Testis (tissue), 2 donors: ENCODE measurements at regions not wholly inside any gene's neighbourhood (a gene's known extent, or its start where the extent isn't known, plus 50 kb on each side); places are given as distances from the start of the nearest gene placed in this dataset.

ENCODE experiments used
- DNase-seq: peaks from one replicate; pipeline ENCODE4 v3.0.0-alpha.2; 2019
- H3K27ac ChIP-seq, 2 donors: fragments of 200-600 bp; sonication (generic); one replicate each; pipeline ENCODE4 v1.5.1; 2019
- H3K27me3 ChIP-seq: fragments of 200-600 bp; sonication (generic); one replicate; pipeline ENCODE4 v1.5.1; 2019
- H3K36me3 ChIP-seq: fragments of 200-600 bp; sonication (generic); one replicate; pipeline ENCODE4 v1.5.1; 2017; ENCODE audit warnings: low read depth; ENCODE audit errors: missing control alignments
- H3K4me1 ChIP-seq: fragments of 200-600 bp; sonication (generic); one replicate; pipeline ENCODE4 v1.5.1; 2019
- H3K4me3 ChIP-seq, 2 donors: fragments of 200-600 bp; sonication (generic); one replicate each; pipeline ENCODE4 v1.5.1; 2017 to 2019
- H3K9me3 ChIP-seq: fragments of 200-600 bp; sonication (generic); one replicate; pipeline ENCODE4 v1.5.1; 2017
- POLR2A ChIP-seq: fragments of 450-650 bp; IDR thresholded peaks from one replicate; pipeline ENCODE4 v1.6.1; 2017; ENCODE audit warnings: antibody characterized with exemption, mild to moderate bottlenecking, moderate library complexity
- WGBS, 2 donors: methylation state at CpG; one replicate each; pipeline ENCODE4 v1.1.5; 2018; 5-methylcytosine and 5-hydroxymethylcytosine counted together
- intact Hi-C: fragments of 100-400 bp; cut with DNase I; formaldehyde crosslinking; loops from one replicate; pipeline ENCODE4 v1.15.1; 2023; ENCODE audit warnings: low total_unique reads
- TF ChIP-seq, protein P1 (sequence below), 3 experiments: fragments of 450-650 bp in 2 of 3; fragments of 200-600 bp in 1 of 3; sonication (generic) in 1 of 3; IDR thresholded peaks; one replicate each; pipeline ENCODE4 v1.5.1; 2016 to 2019; ENCODE audit warnings: antibody characterized with exemption in 3 of 3, mild to moderate bottlenecking in 2 of 3, moderate library complexity in 1 of 3

DNA sequence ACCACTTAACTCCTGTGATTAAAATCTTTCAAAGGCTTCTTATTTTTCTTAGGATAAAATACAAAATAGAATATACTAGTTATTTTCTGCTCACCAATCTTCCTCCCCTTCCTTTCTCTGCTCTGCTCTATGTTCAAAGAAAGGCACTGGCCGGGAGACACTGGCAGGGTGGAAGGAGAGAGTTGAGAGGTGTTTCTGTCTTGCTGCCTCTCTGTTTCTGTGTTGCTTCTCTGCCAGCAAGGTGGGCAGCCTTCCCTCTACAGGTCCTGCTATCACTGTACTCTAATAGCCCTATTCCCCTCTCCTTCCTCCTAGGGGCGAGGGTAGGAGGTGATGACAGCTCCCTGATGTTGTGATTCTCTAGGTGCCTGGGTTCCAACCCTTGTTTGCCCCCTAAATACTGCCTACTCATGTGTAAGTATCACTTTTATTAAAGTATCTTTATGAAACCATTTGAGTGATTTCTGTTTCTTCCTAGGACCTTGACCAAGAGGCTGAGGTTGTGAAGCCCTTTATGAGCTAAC lies 515.1 kb downstream of the TLE4 start:
- WGBS, 2 donors: 85 to 90% methylated on average over 2 of the region's 2 CpGs
- Histone ChIP-seq H3K9me3 (no peaks in the 10 kb centered on the region), H3K4me3 (no peak overlapping the region), H3K27me3 (no peaks in the 10 kb centered on the region), H3K36me3 (no peaks in the 10 kb centered on the region), H3K27ac (no peak overlapping the region), H3K4me1 (no peaks in the 10 kb centered on the region)
- TF ChIP-seq POLR2A: no peak
- TF ChIP-seq, protein P1, sequence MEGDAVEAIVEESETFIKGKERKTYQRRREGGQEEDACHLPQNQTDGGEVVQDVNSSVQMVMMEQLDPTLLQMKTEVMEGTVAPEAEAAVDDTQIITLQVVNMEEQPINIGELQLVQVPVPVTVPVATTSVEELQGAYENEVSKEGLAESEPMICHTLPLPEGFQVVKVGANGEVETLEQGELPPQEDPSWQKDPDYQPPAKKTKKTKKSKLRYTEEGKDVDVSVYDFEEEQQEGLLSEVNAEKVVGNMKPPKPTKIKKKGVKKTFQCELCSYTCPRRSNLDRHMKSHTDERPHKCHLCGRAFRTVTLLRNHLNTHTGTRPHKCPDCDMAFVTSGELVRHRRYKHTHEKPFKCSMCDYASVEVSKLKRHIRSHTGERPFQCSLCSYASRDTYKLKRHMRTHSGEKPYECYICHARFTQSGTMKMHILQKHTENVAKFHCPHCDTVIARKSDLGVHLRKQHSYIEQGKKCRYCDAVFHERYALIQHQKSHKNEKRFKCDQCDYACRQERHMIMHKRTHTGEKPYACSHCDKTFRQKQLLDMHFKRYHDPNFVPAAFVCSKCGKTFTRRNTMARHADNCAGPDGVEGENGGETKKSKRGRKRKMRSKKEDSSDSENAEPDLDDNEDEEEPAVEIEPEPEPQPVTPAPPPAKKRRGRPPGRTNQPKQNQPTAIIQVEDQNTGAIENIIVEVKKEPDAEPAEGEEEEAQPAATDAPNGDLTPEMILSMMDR (IDR thresholded peaks at IDR 0.05): no peak
- intact Hi-C loops: no loop called here
- no peak for DNase-seq

DNA sequence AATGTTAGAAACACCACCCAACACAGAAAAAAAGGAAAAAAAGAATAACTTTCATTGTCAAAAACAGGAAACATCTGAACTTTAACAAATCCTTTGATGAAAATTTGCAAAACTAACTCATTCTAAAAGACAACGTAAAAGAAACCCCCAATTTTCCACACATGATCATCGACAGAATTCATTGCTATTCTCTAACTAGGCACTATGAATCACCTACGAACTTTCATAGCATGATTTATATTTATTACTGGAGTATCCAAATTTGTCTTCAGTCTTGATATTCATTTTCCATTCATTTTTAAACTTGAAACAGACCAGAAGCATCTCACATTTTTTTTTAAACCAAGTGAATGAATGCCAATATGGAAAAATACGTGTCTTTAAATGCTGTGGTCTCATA lies 514.6 kb downstream of the TLE4 start:
- Histone ChIP-seq H3K4me3 (no peak overlapping the region), H3K27ac (no peak overlapping the region), H3K36me3 (no peaks in the 10 kb centered on the region), H3K4me1 (no peaks in the 10 kb centered on the region), H3K27me3 (no peaks in the 10 kb centered on the region), H3K9me3 (no peaks in the 10 kb centered on the region)
- DNase-seq: no peak
- WGBS, 2 donors: 72 to 76% methylated on average over 4 of the region's 4 CpGs
- TF ChIP-seq, protein P1 (IDR thresholded peaks at IDR 0.05): no peak
- intact Hi-C loops: no loop called here

DNA sequence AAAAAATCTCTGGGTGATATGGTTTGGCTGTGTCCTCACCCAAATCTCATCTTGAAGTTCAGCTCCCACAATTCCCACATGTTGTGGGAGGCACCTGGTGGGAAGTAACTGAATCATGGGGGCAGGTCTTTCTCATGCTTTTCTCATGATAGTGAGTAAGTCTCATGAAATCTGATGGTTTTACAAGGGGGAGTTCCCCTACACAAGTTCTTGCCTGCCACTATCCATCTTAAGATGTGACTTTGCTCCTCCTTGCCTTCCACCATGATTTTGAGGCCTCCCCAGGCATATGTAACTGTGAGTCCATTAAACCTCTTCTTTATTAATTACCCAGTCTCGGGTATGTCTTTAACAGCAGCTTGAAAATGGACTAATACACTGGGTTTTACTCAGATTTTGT lies 513.9 kb downstream of the TLE4 start:
- Histone ChIP-seq H3K36me3 (no peaks in the 10 kb centered on the region), H3K27me3 (no peaks in the 10 kb centered on the region), H3K9me3 (no peaks in the 10 kb centered on the region), H3K27ac (no peak overlapping the region), H3K4me1 (no peaks in the 10 kb centered on the region), H3K4me3 (no peak overlapping the region)
- DNase-seq: no peak
- 86 to 97% methylated on average over 1 of the region's 1 CpG for WGBS, 2 donors
- intact Hi-C loops: no loop called here
- TF ChIP-seq, protein P1 (IDR thresholded peaks at IDR 0.05): no peak
- TF ChIP-seq POLR2A: no peak

DNA sequence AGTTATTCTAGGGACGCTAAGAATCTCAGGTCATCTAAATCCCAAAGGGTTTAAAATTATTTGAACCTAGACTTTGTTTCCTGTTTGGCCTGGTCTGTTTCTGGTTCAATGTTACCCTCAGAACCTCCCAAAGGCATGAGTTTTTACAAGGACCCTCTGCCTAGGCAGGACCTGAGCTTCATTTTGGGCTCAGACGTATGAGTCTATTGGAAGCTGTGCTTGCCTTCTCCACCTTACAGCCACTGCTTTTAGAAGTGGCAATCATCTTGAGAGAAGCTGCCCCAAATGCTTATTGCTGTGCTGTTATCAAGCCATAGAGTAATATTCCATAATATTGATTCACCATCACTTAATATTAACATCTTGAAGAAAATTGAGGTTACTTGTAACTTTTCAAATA lies 510.4 kb downstream of the TLE4 start:
- Histone ChIP-seq H3K27ac (no peak overlapping the region), H3K27me3 (no peaks in the 10 kb centered on the region), H3K4me1 (no peaks in the 10 kb centered on the region), H3K36me3 (no peaks in the 10 kb centered on the region), H3K4me3 (no peak overlapping the region), H3K9me3 (no peaks in the 10 kb centered on the region)
- TF ChIP-seq, protein P1 (IDR thresholded peaks at IDR 0.05): no peak
- no peak for TF ChIP-seq POLR2A
- DNase-seq: no peak
- intact Hi-C loops: no loop called here
- WGBS, 2 donors: 83 to 92% methylated on average over 2 of the region's 2 CpGs

DNA sequence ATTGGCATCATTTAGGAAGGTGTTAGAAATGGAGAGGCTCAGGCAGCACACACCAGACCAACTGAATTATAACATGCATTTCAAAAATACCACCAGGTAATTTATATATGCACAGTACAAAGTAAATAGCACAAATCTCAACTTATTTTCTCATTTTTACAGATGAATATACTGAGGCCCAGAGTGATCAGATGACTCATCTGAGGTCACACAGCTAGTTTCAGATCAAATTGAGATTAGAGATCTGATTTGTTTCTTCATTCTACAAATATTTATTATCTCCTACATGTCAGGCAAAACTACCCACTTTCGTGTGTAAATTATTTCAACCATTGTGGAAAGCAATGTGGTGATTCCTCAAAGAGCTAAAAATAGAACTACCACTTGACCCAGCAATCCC lies 507.1 kb downstream of the TLE4 start:
- Histone ChIP-seq H3K4me3 (no peak overlapping the region), H3K27ac (no peak overlapping the region), H3K36me3 (no peaks in the 10 kb centered on the region), H3K4me1 (peaks cover 8% of the 10 kb centered on the region), H3K9me3 (no peaks in the 10 kb centered on the region), H3K27me3 (no peaks in the 10 kb centered on the region)
- DNase-seq: no peak
- intact Hi-C loops: no loop called here
- WGBS, 2 donors: 87 to 97% methylated on average over 1 of the region's 1 CpG
- TF ChIP-seq, protein P1 (IDR thresholded peaks at IDR 0.05): no peak
- no peak for TF ChIP-seq POLR2A
